H1 (cell line): ENCODE measurements at regions not wholly inside any gene's neighbourhood (a gene's known extent, or its start where the extent isn't known, plus 50 kb on each side); places are given as distances from the start of the nearest gene placed in this dataset.

Experiments used
- FOSL1 ChIP-seq: IDR thresholded peaks from 2 replicates; pipeline ENCODE4 v1.6.1; 2011; ENCODE audit warnings: mild to moderate bottlenecking, low read depth, low read length, moderate library complexity; ENCODE audit not compliant: insufficient read depth
- SRF ChIP-seq: IDR thresholded peaks from 2 replicates; pipeline ENCODE4 v1.6.1; 2011; ENCODE audit warnings: mild to moderate bottlenecking, low read depth, low read length, moderate library complexity

DNA sequence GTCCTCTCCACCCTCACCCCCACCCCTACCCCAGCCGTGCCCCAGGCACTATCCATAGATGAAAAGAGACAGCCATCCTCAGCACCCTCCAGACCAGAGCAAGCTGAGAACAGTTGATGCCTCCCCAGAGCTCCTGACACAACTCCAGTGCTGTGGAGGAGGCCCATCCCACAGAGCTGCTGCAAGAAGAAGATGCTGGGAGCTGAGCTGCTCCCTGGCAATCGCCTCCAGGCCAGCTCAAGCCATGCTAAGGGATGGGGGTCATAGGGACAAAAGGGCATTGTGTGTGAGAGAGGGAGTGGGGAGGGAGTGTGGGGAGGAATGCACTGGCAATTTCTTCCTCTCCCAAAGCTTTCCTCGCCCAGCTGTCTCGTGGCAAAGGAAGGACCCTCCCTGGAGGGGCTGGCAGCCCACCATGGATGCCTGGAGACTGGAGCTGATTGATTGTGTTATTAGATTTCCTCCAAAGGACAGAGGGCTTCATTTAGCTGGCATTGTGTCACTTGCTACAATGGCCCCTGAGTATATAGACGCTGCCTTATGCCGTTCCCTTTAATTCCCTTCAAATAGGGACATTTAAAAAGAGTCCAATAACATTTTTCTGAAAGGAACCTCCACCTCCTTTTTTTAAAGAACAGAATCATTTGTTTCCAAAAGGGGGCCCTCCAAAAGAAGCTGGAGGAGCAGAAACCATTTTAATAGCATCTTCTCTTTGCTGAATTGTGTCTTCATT is 476.4 kb downstream of the FOXO1 start (continued):
- TF ChIP-seq FOSL1 (no peak), SRF (no peak)
